Sigmoid colon (tissue), 6 donors: ENCODE measurements at regions not wholly inside any gene's neighbourhood (a gene's known extent, or its start where the extent isn't known, plus 50 kb on each side); places are given as distances from the start of the nearest gene placed in this dataset.

Experiments used
- DNase-seq: peaks from one replicate; pipeline ENCODE4 v3.0.0-alpha.2; 2019
- H3K27ac ChIP-seq, 4 donors: fragments of 200-600 bp; sonication (generic); one replicate each; pipeline ENCODE4 v1.5.1; 2016 to 2019; ENCODE audit warnings: mild to moderate bottlenecking in 1 of 4
- H3K27me3 ChIP-seq, 3 donors: fragments of 200-600 bp; sonication (generic); one replicate each; pipeline ENCODE4 v1.5.1; 2019; ENCODE audit warnings: mild to moderate bottlenecking in 1 of 3
- H3K36me3 ChIP-seq, 4 donors: fragments of 200-600 bp; sonication (generic); one replicate each; pipeline ENCODE4 v1.5.1; 2016 to 2019
- H3K4me1 ChIP-seq, 4 donors: fragments of 200-600 bp; sonication (generic); one replicate each; pipeline ENCODE4 v1.5.1; 2017 to 2019
- H3K4me3 ChIP-seq, 4 donors: fragments of 200-600 bp; sonication (generic); one replicate each; pipeline ENCODE4 v1.5.1; 2017 to 2019; ENCODE audit warnings: mild to moderate bottlenecking in 2 of 4, moderate library complexity in 1 of 4
- H3K9me3 ChIP-seq, 4 donors: fragments of 200-600 bp in 3 of 4; sonication (generic) in 3 of 4; one replicate each; pipeline versions ENCODE4 v1.5.1 to v1.6.1; 2013 to 2019
- EP300 ChIP-seq, 4 donors: sonication (generic); formaldehyde crosslinking; IDR thresholded peaks; one replicate each; pipeline ENCODE4 v1.6.1; 2017; ENCODE audit warnings: antibody characterized with exemption in 4 of 4
- POLR2A ChIP-seq, 2 donors: fragments of 450-650 bp; IDR thresholded peaks; one replicate each; pipeline ENCODE4 v1.6.1; 2016; ENCODE audit warnings: antibody characterized with exemption in 2 of 2, mild to moderate bottlenecking in 2 of 2, moderate library complexity in 2 of 2
- POLR2AphosphoS5 ChIP-seq, 4 donors: sonication (generic); formaldehyde crosslinking; IDR thresholded peaks; one replicate each; pipeline ENCODE4 v1.6.1; 2017; ENCODE audit warnings: antibody characterized with exemption in 4 of 4
- WGBS, 2 donors: extraction: QIAGEN DNeasy Blood & Tissue Kit; methylation state at CpG; one replicate each; pipeline ENCODE4 v1.1.7; 2013; 5-methylcytosine and 5-hydroxymethylcytosine counted together
- intact Hi-C: fragments of 100-400 bp; cut with DNase I; formaldehyde crosslinking; loops from one replicate; pipeline ENCODE4 v1.15.1; 2023
- TF ChIP-seq, protein P1 (sequence below), 4 experiments: fragments of 450-650 bp in 3 of 4; fragments of 200-600 bp in 1 of 4; IDR thresholded peaks; one replicate each; pipeline ENCODE4 v1.5.1; 2016 to 2019; ENCODE audit warnings: antibody characterized with exemption in 4 of 4, mild to moderate bottlenecking in 3 of 4, moderate library complexity in 2 of 4
- donor health status: healthy with polysubstance abuse.
- donor health status: healthy.

DNA sequence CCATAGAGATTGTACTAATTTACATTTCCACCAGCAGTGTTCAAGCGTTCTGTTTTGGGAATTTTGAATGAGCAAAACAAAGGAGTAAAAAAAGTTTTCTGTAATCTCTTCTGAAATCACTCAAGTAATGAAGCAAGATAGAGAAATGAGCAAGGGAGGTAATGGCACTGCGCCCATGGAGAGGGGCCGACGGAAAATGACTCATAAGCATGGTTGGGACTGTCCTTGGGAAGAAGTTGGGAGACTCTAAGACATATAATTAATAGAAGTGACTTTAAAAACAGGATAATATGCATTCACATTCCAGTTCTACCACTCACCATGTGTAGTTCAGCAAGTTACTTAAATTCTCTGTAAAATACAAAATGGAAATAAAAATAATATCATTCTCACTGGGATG, 62.5 kb upstream of the C5orf46 start:
- WGBS, 2 donors, result 89 to 91% methylated on average over 4 of the region's 4 CpGs
- intact Hi-C loops, result no loop called here
- Histone ChIP-seq H3K36me3 (no peaks in the 10 kb centered on the region), H3K27ac (no peak overlapping the region), H3K9me3 (no peaks in the 10 kb centered on the region), H3K4me1 (peaks cover 0 to 20% (median 8%) of the 10 kb centered on the region in 4 donors), H3K27me3 (no peaks in the 10 kb centered on the region), H3K4me3 (no peak overlapping the region)
- TF ChIP-seq, protein P1, sequence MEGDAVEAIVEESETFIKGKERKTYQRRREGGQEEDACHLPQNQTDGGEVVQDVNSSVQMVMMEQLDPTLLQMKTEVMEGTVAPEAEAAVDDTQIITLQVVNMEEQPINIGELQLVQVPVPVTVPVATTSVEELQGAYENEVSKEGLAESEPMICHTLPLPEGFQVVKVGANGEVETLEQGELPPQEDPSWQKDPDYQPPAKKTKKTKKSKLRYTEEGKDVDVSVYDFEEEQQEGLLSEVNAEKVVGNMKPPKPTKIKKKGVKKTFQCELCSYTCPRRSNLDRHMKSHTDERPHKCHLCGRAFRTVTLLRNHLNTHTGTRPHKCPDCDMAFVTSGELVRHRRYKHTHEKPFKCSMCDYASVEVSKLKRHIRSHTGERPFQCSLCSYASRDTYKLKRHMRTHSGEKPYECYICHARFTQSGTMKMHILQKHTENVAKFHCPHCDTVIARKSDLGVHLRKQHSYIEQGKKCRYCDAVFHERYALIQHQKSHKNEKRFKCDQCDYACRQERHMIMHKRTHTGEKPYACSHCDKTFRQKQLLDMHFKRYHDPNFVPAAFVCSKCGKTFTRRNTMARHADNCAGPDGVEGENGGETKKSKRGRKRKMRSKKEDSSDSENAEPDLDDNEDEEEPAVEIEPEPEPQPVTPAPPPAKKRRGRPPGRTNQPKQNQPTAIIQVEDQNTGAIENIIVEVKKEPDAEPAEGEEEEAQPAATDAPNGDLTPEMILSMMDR (IDR thresholded peaks at IDR 0.05), result no peak
- TF ChIP-seq POLR2A (IDR thresholded peaks at IDR 0.05) (no peak), EP300 (IDR thresholded peaks at IDR 0.05) (no peak), POLR2AphosphoS5 (IDR thresholded peaks at IDR 0.05) (no peak)
- no peak for DNase-seq

DNA sequence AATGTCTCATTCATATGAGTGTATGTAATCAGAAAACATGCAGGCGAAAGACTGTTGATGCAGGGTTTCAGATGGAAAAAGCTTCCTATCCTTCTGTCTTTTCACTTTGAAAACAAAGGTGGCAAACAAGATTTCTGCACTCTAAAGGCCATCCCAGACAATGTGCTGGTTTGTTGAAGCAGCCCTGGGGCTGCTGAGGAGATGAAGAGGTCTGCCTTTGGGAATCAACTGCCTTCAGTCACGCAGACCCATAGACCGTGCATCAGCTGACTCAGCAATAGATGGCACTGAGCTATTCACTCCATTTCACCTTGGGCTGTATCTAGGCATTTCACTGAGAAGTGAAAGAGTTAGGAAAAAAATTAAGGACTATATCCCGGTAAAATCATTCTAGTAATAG, 60.5 kb upstream of the C5orf46 start:
- no peak for DNase-seq
- Histone ChIP-seq H3K27ac (no peak overlapping the region), H3K9me3 (no peaks in the 10 kb centered on the region), H3K4me1 (peaks cover 0 to 27% (median 13%) of the 10 kb centered on the region in 4 donors), H3K4me3 (no peak overlapping the region), H3K27me3 (no peaks in the 10 kb centered on the region), H3K36me3 (no peaks in the 10 kb centered on the region)
- WGBS, 2 donors, result 95% methylated on average over 4 of the region's 4 CpGs
- TF ChIP-seq POLR2A (IDR thresholded peaks at IDR 0.05) (no peak), EP300 (IDR thresholded peaks at IDR 0.05) (no peak), POLR2AphosphoS5 (IDR thresholded peaks at IDR 0.05) (no peak)
- TF ChIP-seq, protein P1 (IDR thresholded peaks at IDR 0.05), result no peak
- intact Hi-C loops, result no loop called here

DNA sequence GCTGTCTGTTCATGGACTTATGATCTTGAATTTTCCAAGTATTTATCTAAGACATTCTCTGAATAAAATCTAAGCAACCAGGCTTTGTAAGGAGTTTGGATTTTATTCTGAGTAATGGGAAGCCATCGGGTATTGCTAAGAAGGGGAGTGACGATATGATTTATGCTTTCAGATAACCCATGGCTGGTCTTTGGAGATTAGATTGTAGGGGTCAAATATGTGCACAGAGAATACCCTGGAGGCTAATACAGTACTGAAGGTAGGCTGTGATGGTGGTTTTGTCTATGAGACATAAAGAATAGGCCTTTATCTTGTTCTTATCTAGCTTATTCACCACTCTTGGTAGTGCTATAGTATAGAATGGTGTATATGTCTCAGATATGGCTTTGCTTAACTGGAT, 60.0 kb upstream of the C5orf46 start:
- H3K27ac ChIP-seq, result no peak overlapping the region
- TF ChIP-seq, protein P1 (IDR thresholded peaks at IDR 0.05), result no peak
- TF ChIP-seq POLR2AphosphoS5 (IDR thresholded peaks at IDR 0.05) (no peak), EP300 (IDR thresholded peaks at IDR 0.05) (no peak), POLR2A (IDR thresholded peaks at IDR 0.05) (no peak)
- no peaks in the 10 kb centered on the region for H3K27me3 ChIP-seq
- H3K9me3 ChIP-seq, result no peaks in the 10 kb centered on the region
- H3K4me1 ChIP-seq, result peaks cover 0 to 27% (median 13%) of the 10 kb centered on the region in 4 donors
- intact Hi-C loops, result no loop called here
- no peak overlapping the region for H3K4me3 ChIP-seq
- H3K36me3 ChIP-seq, result no peaks in the 10 kb centered on the region
- 82 to 88% methylated on average over 2 of the region's 2 CpGs for WGBS, 2 donors
- DNase-seq, result no peak

DNA sequence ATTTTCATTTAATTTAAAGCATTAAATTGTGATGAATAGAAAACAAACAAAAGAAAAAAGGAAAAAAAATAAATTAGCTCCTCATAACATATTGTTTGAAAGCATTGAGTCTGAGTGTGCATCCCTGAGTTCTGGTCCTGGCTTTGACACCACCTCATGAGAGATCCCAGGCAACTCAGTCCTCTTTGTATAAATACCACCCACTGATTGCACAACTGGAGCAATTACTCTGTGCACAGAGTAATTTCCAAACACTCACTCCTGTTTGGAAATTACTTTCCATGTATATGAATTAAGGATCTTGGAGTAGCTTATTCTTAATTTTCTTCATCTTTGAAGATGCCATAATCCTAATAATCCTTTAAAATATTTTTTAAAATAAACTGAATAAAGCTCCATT, 59.4 kb upstream of the C5orf46 start:
- H3K4me3 ChIP-seq, result no peak overlapping the region
- peaks cover 0 to 27% (median 13%) of the 10 kb centered on the region in 4 donors for H3K4me1 ChIP-seq
- no peak overlapping the region for H3K27ac ChIP-seq
- no peaks in the 10 kb centered on the region for H3K9me3 ChIP-seq
- no peaks in the 10 kb centered on the region for H3K36me3 ChIP-seq
- TF ChIP-seq EP300 (IDR thresholded peaks at IDR 0.05), result no peak
- peak in 3 of 4 donors; percentile 21 to 61 (median 50) for TF ChIP-seq POLR2AphosphoS5 (IDR thresholded peaks at IDR 0.05)
- DNase-seq, result no peak
- no peaks in the 10 kb centered on the region for H3K27me3 ChIP-seq
- intact Hi-C loops, result no loop called here

DNA sequence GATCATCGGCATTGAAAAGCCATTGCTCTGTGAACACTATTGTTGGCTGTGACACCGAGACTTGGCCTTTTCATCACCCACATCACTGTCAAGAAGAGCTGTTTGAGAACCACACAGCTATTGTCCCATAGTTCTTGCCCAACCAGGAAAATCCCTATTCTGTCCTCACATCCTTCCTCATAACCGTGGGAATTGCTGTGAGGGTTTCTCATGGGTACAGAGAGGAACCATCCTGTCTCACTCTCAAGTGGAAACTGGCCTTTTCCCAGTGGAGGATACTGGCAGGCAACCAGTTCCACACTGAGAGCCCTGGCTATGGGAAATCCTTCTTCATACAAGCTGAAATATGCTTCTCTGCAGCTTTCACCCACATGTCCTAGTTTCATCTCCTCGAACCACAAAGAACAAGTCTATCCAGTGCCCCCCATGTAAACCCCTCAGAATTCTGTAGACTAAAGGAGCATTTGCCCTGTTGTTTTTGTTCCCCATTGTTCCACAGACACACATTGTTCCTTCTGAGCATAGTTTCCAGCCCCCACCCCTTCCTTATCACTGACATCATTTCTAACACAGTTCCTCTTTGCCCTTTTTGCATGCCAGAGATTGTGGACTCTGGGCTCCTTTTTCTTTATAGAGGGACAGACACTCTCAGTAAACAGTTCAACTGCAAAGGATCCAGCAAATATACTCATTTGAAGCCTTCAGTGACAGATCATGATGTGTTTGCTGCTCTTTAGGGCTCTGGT, 57.8 kb upstream of the C5orf46 start:
- Histone ChIP-seq H3K4me1 (peaks cover 0 to 27% (median 13%) of the 10 kb centered on the region in 4 donors), H3K4me3 (no peak overlapping the region), H3K9me3 (no peaks in the 10 kb centered on the region), H3K27me3 (no peaks in the 10 kb centered on the region), H3K36me3 (no peaks in the 10 kb centered on the region), H3K27ac (peak overlapping the region in 1 of 4 donors; percentile 38)
- TF ChIP-seq POLR2AphosphoS5 (IDR thresholded peaks at IDR 0.05) (no peak), EP300 (IDR thresholded peaks at IDR 0.05) (no peak), POLR2A (IDR thresholded peaks at IDR 0.05) (no peak)
- TF ChIP-seq, protein P1 (IDR thresholded peaks at IDR 0.05), result no peak
- no peak for DNase-seq
- intact Hi-C loops, result no loop called here
- WGBS, 2 donors, result 60 to 72% methylated on average over 4 of the region's 4 CpGs
